Ovary (tissue), 3 donors: ENCODE measurements at regions not wholly inside any gene's neighbourhood (a gene's known extent, or its start where the extent isn't known, plus 50 kb on each side); places are given as distances from the start of the nearest gene placed in this dataset.

Source experiments
- POLR2A ChIP-seq: fragments of 450-650 bp; IDR thresholded peaks from one replicate; pipeline ENCODE4 v1.6.1; 2017; ENCODE audit warnings: antibody characterized with exemption, mild to moderate bottlenecking, moderate library complexity
- TF ChIP-seq, protein P1 (sequence below), 3 donors: fragments of 450-650 bp in 2 of 3; fragments of 200-600 bp in 1 of 3; IDR thresholded peaks; one replicate each; pipeline versions ENCODE4 v1.5.1 to v1.8.0; 2016 to 2022; ENCODE audit warnings: antibody characterized with exemption in 3 of 3, mild to moderate bottlenecking in 1 of 3
- donor health status: DM: no; HTN: no; CAD: no.

DNA sequence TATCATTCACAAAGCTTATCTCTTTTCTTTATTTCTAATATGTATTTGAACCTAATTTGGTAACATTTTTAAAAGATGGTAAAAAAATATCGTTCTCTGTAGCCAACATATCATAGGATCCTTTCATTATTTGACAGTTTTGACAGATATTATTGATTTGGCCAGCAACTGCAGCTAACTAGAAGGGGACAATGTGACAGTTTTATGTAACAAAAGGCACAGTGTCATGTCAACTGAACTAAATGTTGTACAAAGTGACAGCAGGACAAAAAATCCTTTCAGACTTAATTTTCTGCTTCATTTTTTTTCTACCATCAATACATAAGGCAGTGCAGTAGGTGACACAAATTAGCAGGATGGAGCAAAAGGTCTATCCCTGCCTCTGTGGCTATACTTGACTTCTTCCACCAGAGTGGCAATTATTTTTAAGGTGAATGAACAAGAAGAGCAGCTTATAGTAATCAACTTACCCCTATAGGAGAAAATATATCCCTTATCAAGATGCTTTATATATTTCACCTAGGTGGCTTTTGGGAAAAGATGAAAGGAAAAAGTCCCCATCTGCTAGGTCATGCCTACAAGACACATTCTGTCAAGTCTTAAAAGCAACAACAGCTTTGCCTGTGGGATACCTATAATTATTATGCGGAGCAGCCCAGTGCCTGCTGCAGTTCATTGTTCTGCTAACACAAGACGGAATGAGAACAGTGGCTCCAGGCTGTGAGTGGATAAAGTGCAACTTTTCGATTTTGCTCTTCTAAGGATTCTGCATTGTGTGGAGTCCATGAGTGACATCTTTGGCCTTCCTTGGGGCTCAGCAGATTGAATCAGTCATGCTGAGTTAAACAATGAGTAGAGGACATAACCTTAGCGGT lies 694.9 kb downstream of the ISL1 start:
- no peak for TF ChIP-seq POLR2A
- TF ChIP-seq, protein P1, sequence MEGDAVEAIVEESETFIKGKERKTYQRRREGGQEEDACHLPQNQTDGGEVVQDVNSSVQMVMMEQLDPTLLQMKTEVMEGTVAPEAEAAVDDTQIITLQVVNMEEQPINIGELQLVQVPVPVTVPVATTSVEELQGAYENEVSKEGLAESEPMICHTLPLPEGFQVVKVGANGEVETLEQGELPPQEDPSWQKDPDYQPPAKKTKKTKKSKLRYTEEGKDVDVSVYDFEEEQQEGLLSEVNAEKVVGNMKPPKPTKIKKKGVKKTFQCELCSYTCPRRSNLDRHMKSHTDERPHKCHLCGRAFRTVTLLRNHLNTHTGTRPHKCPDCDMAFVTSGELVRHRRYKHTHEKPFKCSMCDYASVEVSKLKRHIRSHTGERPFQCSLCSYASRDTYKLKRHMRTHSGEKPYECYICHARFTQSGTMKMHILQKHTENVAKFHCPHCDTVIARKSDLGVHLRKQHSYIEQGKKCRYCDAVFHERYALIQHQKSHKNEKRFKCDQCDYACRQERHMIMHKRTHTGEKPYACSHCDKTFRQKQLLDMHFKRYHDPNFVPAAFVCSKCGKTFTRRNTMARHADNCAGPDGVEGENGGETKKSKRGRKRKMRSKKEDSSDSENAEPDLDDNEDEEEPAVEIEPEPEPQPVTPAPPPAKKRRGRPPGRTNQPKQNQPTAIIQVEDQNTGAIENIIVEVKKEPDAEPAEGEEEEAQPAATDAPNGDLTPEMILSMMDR (IDR thresholded peaks at IDR 0.05) = no peak
